ENCODE measurements at regions not wholly inside any gene's neighbourhood (a gene's known extent, or its start where the extent isn't known, plus 50 kb on each side); places are given as distances from the start of the nearest gene placed in this dataset.
"Not testable (repeated sequence)": the region's sequence is repeated elsewhere in the genome, so short reads cannot be mapped to it uniquely, and the experiment has no call there.

DNA sequence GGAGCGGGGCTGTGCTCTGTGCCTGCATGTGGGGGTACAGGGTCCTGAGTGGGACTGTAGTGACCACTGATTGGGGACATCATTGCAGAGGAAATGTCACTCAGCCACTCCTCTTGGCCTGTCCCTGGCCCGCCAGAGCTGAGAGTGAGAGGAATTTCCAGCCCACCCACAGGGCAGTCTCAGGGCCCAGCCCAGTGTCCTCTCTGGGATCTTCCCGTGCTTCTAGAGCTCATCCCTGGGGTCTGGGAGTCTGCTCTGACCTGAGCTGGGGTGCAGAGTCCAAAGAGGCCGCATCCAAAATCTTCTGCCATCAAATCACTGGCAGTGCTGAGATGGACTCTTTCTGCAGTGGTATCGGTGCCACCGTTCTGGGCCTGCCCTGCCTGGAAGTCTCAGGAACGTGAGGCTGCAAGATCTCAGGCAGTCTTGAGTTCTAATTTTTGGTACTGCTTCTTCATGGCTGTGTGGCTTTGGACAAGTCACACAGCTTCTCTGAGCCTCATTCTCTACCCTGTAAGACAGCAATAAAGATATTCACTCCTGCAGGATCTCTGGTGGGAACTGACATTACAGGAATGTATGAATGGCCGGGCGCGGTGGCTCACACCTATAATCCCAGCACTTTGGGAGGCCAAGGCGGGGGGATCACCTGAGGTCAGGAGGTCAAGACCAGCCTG is 100.8 kb upstream of the TARDBP start:
- Histone ChIP-seq H3K9ac (ENCODE audit: low read length) (no peak overlapping the region), H3K4me1 (ENCODE audit: control insufficient read depth, insufficient read depth, low read length) (no peaks in the 10 kb centered on the region), H3K27ac (ENCODE audit: low read depth, low read length) (no peak overlapping the region), H3K4me3 (ENCODE audit: low read length) (no peak overlapping the region), H3K36me3 (ENCODE audit: control insufficient read depth, insufficient read depth, low read length) (no peaks in the 10 kb centered on the region), H3K27me3 (ENCODE audit: control insufficient read depth, insufficient read depth, low read length) (no peaks in the 10 kb centered on the region)

DNA sequence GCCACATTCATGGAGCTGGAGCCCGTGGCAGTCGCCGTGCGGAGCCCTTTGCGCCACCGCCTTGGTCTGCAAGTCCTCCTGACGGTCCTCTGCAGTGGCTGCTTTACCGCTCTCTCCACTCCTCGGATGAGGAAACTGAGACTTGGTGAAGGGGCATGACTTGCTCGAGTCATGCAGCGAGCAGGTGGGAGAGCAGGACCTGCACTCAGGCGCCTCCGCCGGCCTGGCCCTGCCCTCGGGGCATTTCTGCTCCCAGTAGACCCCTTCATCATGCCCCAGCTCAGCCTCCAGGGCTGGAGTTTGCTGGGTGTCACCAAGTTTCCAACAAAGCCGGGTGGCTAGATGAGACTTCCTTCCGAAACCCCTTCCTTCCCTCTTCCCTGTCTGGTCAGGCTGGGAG is 100.0 kb upstream of the TARDBP start:
- Histone ChIP-seq H3K4me1 (ENCODE audit: control insufficient read depth, insufficient read depth, low read length) (no peaks in the 10 kb centered on the region), H3K27ac (ENCODE audit: low read depth, low read length) (no peak overlapping the region), H3K9ac (ENCODE audit: low read length) (no peak overlapping the region), H3K36me3 (ENCODE audit: control insufficient read depth, insufficient read depth, low read length) (no peaks in the 10 kb centered on the region), H3K27me3 (ENCODE audit: control insufficient read depth, insufficient read depth, low read length) (no peaks in the 10 kb centered on the region), H3K4me3 (ENCODE audit: low read length) (no peak overlapping the region)

DNA sequence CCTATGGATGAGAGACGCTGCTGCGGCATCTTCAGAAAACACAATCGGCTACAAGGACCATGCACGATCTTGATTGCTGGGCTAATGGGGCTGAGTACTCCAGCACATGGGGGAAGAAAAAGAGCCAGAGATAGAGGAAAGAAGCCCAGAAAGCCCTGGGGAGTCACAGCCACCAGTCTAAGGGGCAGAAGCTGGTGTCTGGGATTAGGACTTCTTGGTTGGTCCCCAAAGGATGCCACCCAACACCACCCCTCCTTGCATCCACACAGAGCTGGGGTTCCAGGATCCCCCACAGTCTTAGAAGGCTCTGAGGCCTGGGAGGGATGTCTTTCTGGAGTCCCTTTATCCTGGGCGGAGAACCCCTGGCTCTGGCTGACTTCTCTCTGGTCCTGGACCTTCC is 98.4 kb upstream of the TARDBP start:
- Histone ChIP-seq H3K4me3 (ENCODE audit: low read length) (no peak overlapping the region), H3K27me3 (ENCODE audit: control insufficient read depth, insufficient read depth, low read length) (no peaks in the 10 kb centered on the region), H3K9ac (ENCODE audit: low read length) (no peak overlapping the region), H3K36me3 (ENCODE audit: control insufficient read depth, insufficient read depth, low read length) (no peaks in the 10 kb centered on the region), H3K27ac (ENCODE audit: low read depth, low read length) (no peak overlapping the region), H3K4me1 (ENCODE audit: control insufficient read depth, insufficient read depth, low read length) (no peaks in the 10 kb centered on the region)

DNA sequence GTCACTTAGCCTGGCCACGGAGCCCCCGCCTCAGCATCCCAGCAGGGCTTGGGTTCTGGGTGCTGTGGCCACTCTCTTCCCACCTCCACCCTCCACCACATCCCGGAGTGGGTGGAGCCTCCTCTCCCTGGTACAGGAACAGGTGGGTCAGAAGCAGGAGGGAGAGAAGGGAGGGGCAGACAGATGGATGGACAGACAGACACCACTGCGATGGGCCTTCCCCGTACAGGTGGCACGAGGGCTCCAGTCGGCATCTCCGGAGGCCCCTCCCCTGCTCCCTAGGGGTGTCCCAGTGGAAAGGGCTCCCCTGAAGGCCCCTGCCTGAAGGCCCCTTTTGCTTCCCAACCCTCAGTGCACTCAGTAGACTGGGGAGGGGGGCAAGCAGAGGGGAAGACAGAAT is 96.9 kb upstream of the TARDBP start:
- H3K4me1 ChIP-seq (ENCODE audit: control insufficient read depth, insufficient read depth, low read length): no peaks in the 10 kb centered on the region
- H3K27ac ChIP-seq (ENCODE audit: low read depth, low read length): no peak overlapping the region
- H3K27me3 ChIP-seq (ENCODE audit: control insufficient read depth, insufficient read depth, low read length): no peaks in the 10 kb centered on the region
- no peaks in the 10 kb centered on the region for H3K36me3 ChIP-seq (ENCODE audit: control insufficient read depth, insufficient read depth, low read length)
- H3K4me3 ChIP-seq (ENCODE audit: low read length): no peak overlapping the region
- H3K9ac ChIP-seq (ENCODE audit: low read length): no peak overlapping the region

DNA sequence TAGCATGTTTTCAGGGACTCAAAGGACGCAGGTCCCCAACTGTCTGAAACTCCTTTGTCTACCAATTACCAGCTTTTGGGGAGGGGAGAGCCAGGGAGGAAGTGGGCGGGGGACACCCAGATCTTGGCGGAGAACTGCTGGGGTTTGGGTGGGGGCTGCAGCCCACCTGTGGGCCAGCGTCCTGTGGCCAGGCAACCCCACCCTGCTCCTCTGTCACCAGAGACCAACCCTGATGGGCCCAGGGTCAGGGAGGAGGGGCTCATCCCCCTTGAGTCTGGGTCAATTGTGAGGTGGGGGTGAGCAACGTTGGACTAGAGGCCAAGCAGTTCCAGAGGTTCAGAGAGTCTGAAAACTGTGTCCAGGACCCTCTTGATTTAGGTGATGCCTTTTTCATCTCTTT is 96.1 kb upstream of the TARDBP start:
- Histone ChIP-seq H3K9ac (ENCODE audit: low read length) (no peak overlapping the region), H3K27ac (ENCODE audit: low read depth, low read length) (no peak overlapping the region), H3K4me1 (ENCODE audit: control insufficient read depth, insufficient read depth, low read length) (no peaks in the 10 kb centered on the region), H3K27me3 (ENCODE audit: control insufficient read depth, insufficient read depth, low read length) (no peaks in the 10 kb centered on the region), H3K4me3 (ENCODE audit: low read length) (no peak overlapping the region), H3K36me3 (ENCODE audit: control insufficient read depth, insufficient read depth, low read length) (no peaks in the 10 kb centered on the region)

DNA sequence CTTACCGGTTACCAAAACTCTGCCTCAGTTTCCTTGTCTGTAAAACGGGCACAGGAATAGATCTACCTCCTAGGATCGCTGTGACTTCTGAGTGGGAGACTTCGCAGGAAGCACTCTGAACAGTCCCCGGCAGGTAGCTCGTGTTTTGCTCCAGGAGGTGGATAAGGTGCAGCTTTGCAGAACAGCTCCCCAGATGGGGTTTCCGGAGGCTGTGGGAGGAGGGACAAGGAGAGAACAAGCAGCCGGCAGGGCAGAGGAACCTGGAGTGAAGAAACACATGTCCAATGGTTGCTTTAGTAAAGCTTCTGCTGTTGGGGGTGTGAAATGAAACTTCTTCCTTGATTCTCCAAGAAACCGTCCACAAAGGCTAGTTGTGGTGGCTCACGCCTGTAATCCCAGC is 95.5 kb upstream of the TARDBP start:
- H3K4me1 ChIP-seq (ENCODE audit: control insufficient read depth, insufficient read depth, low read length): no peaks in the 10 kb centered on the region
- H3K36me3 ChIP-seq (ENCODE audit: control insufficient read depth, insufficient read depth, low read length): no peaks in the 10 kb centered on the region

DNA sequence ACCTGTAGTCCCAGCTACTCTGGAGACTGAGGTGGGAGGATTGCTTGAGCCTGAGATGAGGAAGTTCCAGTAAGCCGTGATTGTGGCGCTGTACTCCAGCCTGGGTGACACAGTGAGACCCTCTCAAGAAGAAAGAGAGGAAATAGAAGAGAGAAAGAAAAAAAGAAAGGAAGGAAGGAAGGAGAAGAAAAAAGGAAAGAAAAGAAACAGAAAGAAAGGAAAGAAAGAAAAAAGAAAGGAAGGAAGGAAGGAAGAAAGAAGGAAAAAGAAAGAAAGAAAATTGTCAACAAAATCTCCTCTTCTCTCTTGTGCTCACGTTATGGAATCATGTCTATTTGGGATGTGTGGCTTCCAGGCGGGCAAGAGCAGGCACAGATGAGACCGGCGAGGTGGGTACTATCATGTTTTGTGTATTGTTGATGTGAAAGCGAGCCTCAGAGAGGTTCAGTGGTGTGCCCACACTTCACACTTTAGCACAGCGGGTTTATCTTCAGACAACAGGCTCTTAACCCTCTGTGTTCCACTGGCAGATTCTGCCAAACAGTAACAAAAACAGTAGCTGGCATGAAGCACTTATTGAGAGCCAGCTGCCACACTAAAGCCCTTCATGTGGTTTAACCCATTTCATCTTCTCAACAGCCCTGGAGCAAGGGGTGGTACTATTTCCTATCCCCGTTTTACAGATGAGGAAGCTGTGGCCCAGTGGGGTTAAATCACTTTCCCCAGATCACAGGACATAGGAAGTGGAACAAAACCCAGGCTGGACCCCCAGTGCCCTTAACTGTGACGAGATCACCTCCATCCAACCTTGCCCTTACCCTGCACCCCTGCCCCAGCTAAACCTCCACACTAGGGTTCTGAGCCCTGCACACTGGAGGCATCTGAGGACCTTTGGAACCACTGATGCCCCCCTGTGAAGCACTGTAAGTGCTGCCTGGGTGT is 94.7 kb upstream of the TARDBP start:
- H3K4me1 ChIP-seq (ENCODE audit: control insufficient read depth, insufficient read depth, low read length): no peaks in the 10 kb centered on the region
- H3K4me3 ChIP-seq (ENCODE audit: low read length): no peak overlapping the region
- no peaks in the 10 kb centered on the region for H3K36me3 ChIP-seq (ENCODE audit: control insufficient read depth, insufficient read depth, low read length)
- no peaks in the 10 kb centered on the region for H3K27me3 ChIP-seq (ENCODE audit: control insufficient read depth, insufficient read depth, low read length)
- H3K27ac ChIP-seq (ENCODE audit: low read depth, low read length): no peak overlapping the region
- no peak overlapping the region for H3K9ac ChIP-seq (ENCODE audit: low read length)

More for the DNA sequence above, 95.5 kb upstream of the TARDBP start:
- Histone ChIP-seq H3K27ac (ENCODE audit: low read depth, low read length) (no peak overlapping the region), H3K27me3 (ENCODE audit: control insufficient read depth, insufficient read depth, low read length) (no peaks in the 10 kb centered on the region), H3K4me3 (ENCODE audit: low read length) (no peak overlapping the region), H3K9ac (ENCODE audit: low read length) (no peak overlapping the region)

DNA sequence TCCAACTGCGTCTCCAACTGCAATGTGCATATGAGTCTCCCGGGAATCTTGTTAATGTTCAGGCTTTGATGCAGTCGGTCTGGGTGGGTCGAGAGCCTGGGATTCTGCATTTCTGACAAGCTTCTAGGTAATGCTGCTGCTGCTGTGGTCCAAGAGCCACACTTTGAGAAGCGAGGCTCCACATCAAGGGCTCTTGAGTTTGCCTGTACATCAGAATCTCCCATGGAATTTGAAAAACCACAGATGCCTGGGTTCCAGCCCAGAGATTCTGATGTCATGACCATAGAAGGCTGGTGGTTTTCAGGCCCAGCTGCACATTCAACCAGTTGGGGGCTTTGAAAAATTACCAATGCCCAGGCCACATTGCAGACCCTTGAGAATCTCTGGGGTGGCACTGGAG is 93.9 kb upstream of the TARDBP start:
- Histone ChIP-seq H3K9ac (ENCODE audit: low read length) (no peak overlapping the region), H3K4me1 (ENCODE audit: control insufficient read depth, insufficient read depth, low read length) (no peaks in the 10 kb centered on the region), H3K4me3 (ENCODE audit: low read length) (no peak overlapping the region), H3K27ac (ENCODE audit: low read depth, low read length) (no peak overlapping the region), H3K27me3 (ENCODE audit: control insufficient read depth, insufficient read depth, low read length) (no peaks in the 10 kb centered on the region), H3K36me3 (ENCODE audit: control insufficient read depth, insufficient read depth, low read length) (no peaks in the 10 kb centered on the region)

DNA sequence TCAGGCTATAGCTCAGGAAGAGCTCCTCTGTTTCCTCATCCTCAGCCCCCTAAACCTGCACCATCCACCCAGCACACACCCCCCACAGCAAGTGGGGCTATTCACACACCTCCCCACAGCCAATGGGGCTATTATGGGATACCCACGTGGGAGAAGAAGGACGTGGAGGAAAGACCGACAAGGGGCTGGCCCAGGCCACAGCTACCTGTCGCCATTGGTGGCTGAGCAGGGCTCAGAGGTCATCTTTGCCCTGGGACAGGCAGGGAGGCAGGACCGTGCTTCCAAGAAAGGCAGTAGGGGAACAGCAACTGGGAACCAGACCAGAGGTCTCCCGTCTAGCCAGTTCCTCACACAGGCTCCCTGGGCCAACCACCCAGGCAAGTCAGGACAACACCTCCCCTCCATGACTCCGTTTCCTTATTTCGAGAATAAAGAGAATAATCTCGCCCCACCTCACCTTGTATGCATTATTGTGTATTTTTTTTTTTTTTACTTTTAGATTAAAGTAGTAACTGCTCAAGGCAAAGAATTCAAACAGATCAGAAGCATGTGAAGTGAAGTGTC is 92.3 kb upstream of the TARDBP start:
- H3K9ac ChIP-seq (ENCODE audit: low read length): no peak overlapping the region
- no peak overlapping the region for H3K27ac ChIP-seq (ENCODE audit: low read depth, low read length)
- no peaks in the 10 kb centered on the region for H3K4me1 ChIP-seq (ENCODE audit: control insufficient read depth, insufficient read depth, low read length)
- H3K36me3 ChIP-seq (ENCODE audit: control insufficient read depth, insufficient read depth, low read length): no peaks in the 10 kb centered on the region
- H3K27me3 ChIP-seq (ENCODE audit: control insufficient read depth, insufficient read depth, low read length): no peaks in the 10 kb centered on the region
- H3K4me3 ChIP-seq (ENCODE audit: low read length): no peak overlapping the region

DNA sequence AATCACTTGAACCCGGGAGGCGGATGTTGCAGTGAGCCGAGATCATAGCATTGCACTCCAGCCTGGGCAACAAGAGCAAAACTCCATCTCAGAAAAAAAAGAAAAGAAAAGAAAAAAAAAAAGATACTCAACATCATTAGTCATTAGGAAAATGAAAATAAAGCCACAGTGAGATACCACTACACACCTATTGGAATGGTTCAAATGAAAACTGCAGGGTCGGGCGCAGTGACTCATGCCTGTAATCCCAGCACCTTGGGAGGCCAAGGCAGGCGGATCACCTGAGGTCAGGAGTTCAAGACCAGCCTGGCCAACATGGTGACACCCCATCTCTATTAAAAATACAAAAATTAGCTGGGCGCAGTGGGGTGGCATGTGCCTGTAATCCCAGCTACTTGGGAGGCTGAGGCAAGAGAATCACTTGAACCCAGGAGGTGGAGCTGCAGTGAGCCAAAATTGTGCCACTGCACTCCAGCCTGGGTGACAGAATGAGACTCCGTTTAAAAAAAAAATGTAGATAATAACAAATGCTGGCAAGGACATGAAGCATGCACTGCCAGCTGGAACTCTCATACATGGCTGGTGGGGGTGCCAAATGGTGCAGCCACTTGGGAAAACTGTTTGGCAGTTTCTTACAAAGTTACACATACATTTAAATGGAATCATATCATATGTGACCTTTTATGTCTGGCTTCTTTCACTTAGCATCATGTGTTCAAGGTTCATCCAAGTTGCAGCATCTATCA is 90.0 kb upstream of the TARDBP start:
- not testable (repeated sequence) for H3K4me3 ChIP-seq (ENCODE audit: low read length); H3K36me3 ChIP-seq (ENCODE audit: control insufficient read depth, insufficient read depth, low read length); H3K27me3 ChIP-seq (ENCODE audit: control insufficient read depth, insufficient read depth, low read length); H3K9ac ChIP-seq (ENCODE audit: low read length); H3K4me1 ChIP-seq (ENCODE audit: control insufficient read depth, insufficient read depth, low read length); H3K27ac ChIP-seq (ENCODE audit: low read depth, low read length)

DNA sequence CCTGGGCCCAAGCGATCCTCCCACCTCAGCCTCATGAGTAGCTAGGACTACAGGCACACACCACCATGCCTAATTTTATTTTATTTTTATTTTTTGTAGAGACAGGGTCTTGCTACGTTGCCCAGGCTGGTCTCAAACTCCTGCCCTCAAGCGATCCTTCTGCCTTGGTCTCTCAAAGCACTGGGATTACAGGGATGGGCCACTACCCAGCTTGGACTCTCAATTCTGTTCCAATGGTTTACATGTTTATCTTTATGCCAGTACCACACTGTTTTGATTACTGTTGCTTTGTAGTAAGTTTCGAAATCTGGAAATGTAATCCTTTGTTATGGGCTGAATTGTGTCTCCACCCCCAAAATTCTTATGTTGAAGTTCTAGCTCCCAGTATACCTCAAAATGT is 88.4 kb upstream of the TARDBP start:
- no peak overlapping the region for H3K4me3 ChIP-seq (ENCODE audit: low read length)

DNA sequence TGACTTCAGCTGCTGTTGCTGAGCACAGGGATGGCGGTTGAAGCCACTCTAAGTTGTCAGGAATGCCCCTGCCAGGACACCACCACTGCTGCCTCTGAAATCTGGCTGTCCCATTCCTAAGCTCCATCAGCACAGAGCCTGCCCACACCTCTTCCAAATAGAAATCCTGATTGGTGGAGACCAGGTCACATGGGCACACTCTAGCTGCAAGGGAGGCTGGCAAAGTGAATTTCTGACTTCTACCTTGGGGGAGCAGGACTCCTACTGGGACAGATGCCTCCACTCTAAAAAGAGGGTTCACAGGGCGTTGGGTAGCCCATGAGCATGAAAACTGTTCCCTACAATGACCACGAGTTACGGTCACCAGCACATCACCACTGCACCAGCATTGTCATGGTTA is 83.8 kb upstream of the TARDBP start:
- Histone ChIP-seq H3K27ac (ENCODE audit: low read depth, low read length) (no peak overlapping the region), H3K4me3 (ENCODE audit: low read length) (no peak overlapping the region), H3K4me1 (ENCODE audit: control insufficient read depth, insufficient read depth, low read length) (no peaks in the 10 kb centered on the region), H3K9ac (ENCODE audit: low read length) (no peak overlapping the region), H3K36me3 (ENCODE audit: control insufficient read depth, insufficient read depth, low read length) (no peaks in the 10 kb centered on the region), H3K27me3 (ENCODE audit: control insufficient read depth, insufficient read depth, low read length) (no peaks in the 10 kb centered on the region)

More for the DNA sequence above, 88.4 kb upstream of the TARDBP start:
- no peak overlapping the region for H3K27ac ChIP-seq (ENCODE audit: low read depth, low read length)
- no peak overlapping the region for H3K9ac ChIP-seq (ENCODE audit: low read length)
- no peaks in the 10 kb centered on the region for H3K36me3 ChIP-seq (ENCODE audit: control insufficient read depth, insufficient read depth, low read length)
- H3K4me1 ChIP-seq (ENCODE audit: control insufficient read depth, insufficient read depth, low read length): no peaks in the 10 kb centered on the region
- H3K27me3 ChIP-seq (ENCODE audit: control insufficient read depth, insufficient read depth, low read length): no peaks in the 10 kb centered on the region

Data from rectal smooth muscle tissue (tissue), 1 donor.